CD4-positive, alpha-beta memory T cell (primary cell): ENCODE measurements at regions not wholly inside any gene's neighbourhood (a gene's known extent, or its start where the extent isn't known, plus 50 kb on each side); places are given as distances from the start of the nearest gene placed in this dataset.

Source experiments
- CTCF ChIA-PET: fragments of 350-600 bp; sonication (Branson Sonifier 250); formaldehyde crosslinking; loops from one replicate; lab custom pipeline; 2021; ENCODE audit warnings: inconsistent platforms; ENCODE audit not compliant: partially characterized antibody; lab: Charles Lee
- POLR2A ChIA-PET: fragments of 350-600 bp; sonication (Branson Sonifier 250); formaldehyde crosslinking; loops from one replicate; lab custom pipeline; 2021; ENCODE audit not compliant: partially characterized antibody; lab: Charles Lee
- DNase-seq, 5 donors: peaks; one replicate each; pipeline versions ENCODE4 v3.0.0 to v3.0.0-alpha.2; 2020 to 2022; ENCODE audit warnings: mixed read lengths in 1 of 5
- H3K27ac ChIP-seq: one replicate; pipeline ENCODE4 v1.7.0; 2013; ENCODE audit warnings: low read depth, low read length
- H3K27me3 ChIP-seq: 2 replicates; pipeline ENCODE4 v1.7.0; 2013; ENCODE audit warnings: mild to moderate bottlenecking, low read length, moderate library complexity; ENCODE audit not compliant: insufficient read depth
- H3K36me3 ChIP-seq: 2 replicates; pipeline ENCODE4 v1.7.0; 2013; ENCODE audit warnings: mild to moderate bottlenecking, low read length, moderate library complexity; ENCODE audit not compliant: insufficient read depth
- H3K4me1 ChIP-seq: 2 replicates; pipeline ENCODE4 v1.7.0; 2013; ENCODE audit warnings: mild to moderate bottlenecking, low read length, moderate library complexity; ENCODE audit not compliant: insufficient read depth
- H3K4me3 ChIP-seq, 2 donors: one replicate each; pipeline ENCODE4 v1.7.0; 2013; ENCODE audit warnings: low read length in 2 of 2, mild to moderate bottlenecking in 1 of 2
- H3K9me3 ChIP-seq, 2 donors: one replicate each; pipeline ENCODE4 v1.7.0; 2013; ENCODE audit warnings: low read length in 2 of 2, control low read depth in 1 of 2; ENCODE audit not compliant: control insufficient read depth in 1 of 2
- H3K27ac Mint-ChIP-seq, 7 donors: one replicate each; pipeline ENCODE4 v1.8.0; 2020 to 2021; ENCODE audit warnings: mixed read lengths in 7 of 7, mild to moderate bottlenecking in 6 of 7, inconsistent platforms in 3 of 7, moderate library complexity in 3 of 7
- H3K27me3 Mint-ChIP-seq, 2 donors: one replicate each; pipeline ENCODE4 v1.8.0; 2020 to 2021; ENCODE audit warnings: mixed read lengths in 2 of 2
- H3K36me3 Mint-ChIP-seq, 2 donors: one replicate each; pipeline ENCODE4 v1.8.0; 2020 to 2021; ENCODE audit warnings: mixed read lengths in 2 of 2, inconsistent platforms in 1 of 2, mild to moderate bottlenecking in 1 of 2
- H3K4me1 Mint-ChIP-seq, 4 donors: one replicate each; pipeline ENCODE4 v1.8.0; 2020 to 2021; ENCODE audit warnings: mixed read lengths in 4 of 4, mild to moderate bottlenecking in 1 of 4
- H3K4me3 Mint-ChIP-seq, 8 donors: one replicate each; pipeline ENCODE4 v1.8.0; 2020 to 2021; ENCODE audit warnings: mixed read lengths in 8 of 8, mild to moderate bottlenecking in 7 of 8, moderate library complexity in 6 of 8, inconsistent platforms in 3 of 8
- H3K9me3 Mint-ChIP-seq, 8 donors: one replicate each; pipeline ENCODE4 v1.8.0; 2020 to 2021; ENCODE audit warnings: mixed read lengths in 8 of 8, mild to moderate bottlenecking in 5 of 8, inconsistent platforms in 3 of 8, moderate library complexity in 1 of 8
- intact Hi-C: fragments of 100-400 bp; cut with micrococcal nuclease; formaldehyde crosslinking; loops from one replicate; pipeline ENCODE4 v1.15.1; 2023

- ChIA-PET POLR2A (no interaction called here), CTCF (no interaction called here)
- H3K36me3 Mint-ChIP-seq = no peaks in the 10 kb centered on the region
- H3K4me3 Mint-ChIP-seq = no peak overlapping the region
- Histone ChIP-seq H3K27ac (no peak overlapping the region), H3K27me3 (no peaks in the 10 kb centered on the region), H3K4me3 (no peak overlapping the region), H3K4me1 (no peaks in the 10 kb centered on the region), H3K36me3 (no peaks in the 10 kb centered on the region), H3K9me3 (no peaks in the 10 kb centered on the region)
- H3K4me1 Mint-ChIP-seq = no peaks in the 10 kb centered on the region
- H3K9me3 Mint-ChIP-seq = no peaks in the 10 kb centered on the region
- no peak for DNase-seq
- intact Hi-C loops = no loop called here
- no peak overlapping the region for H3K27ac Mint-ChIP-seq
- H3K27me3 Mint-ChIP-seq = peaks cover 0 to 6% of the 10 kb centered on the region in 2 donors
These were observed 407.2 kb upstream of the SGCD start for GRCh38 chr5:155919725-155920124.

- Mint-ChIP-seq H3K27me3 (peaks cover 0 to 6% of the 10 kb centered on the region in 2 donors), H3K4me1 (no peaks in the 10 kb centered on the region), H3K4me3 (no peak overlapping the region), H3K9me3 (no peaks in the 10 kb centered on the region), H3K27ac (no peak overlapping the region), H3K36me3 (no peaks in the 10 kb centered on the region)
- intact Hi-C loops = no loop called here
- H3K4me3 ChIP-seq = no peak overlapping the region
- H3K27me3 ChIP-seq = no peaks in the 10 kb centered on the region
- H3K27ac ChIP-seq = no peak overlapping the region
- CTCF ChIA-PET = no interaction called here
- POLR2A ChIA-PET = no interaction called here
- no peaks in the 10 kb centered on the region for H3K4me1 ChIP-seq
- no peaks in the 10 kb centered on the region for H3K9me3 ChIP-seq
- no peaks in the 10 kb centered on the region for H3K36me3 ChIP-seq
- no peak for DNase-seq
These were observed 405.3 kb upstream of the SGCD start for GRCh38 chr5:155921621-155922020.

GRCh38 chr5:155923784-155924183, 403.2 kb upstream of the SGCD start:
- Histone ChIP-seq H3K27ac (no peak overlapping the region), H3K4me1 (no peaks in the 10 kb centered on the region), H3K4me3 (no peak overlapping the region), H3K36me3 (no peaks in the 10 kb centered on the region), H3K9me3 (no peaks in the 10 kb centered on the region), H3K27me3 (no peaks in the 10 kb centered on the region)
- Mint-ChIP-seq H3K36me3 (no peaks in the 10 kb centered on the region), H3K4me3 (no peak overlapping the region), H3K27ac (no peak overlapping the region), H3K4me1 (no peaks in the 10 kb centered on the region), H3K9me3 (no peaks in the 10 kb centered on the region), H3K27me3 (peaks cover 0 to 3% of the 10 kb centered on the region in 2 donors)
- intact Hi-C loops = no loop called here
- CTCF ChIA-PET = no interaction called here
- no peak for DNase-seq
- POLR2A ChIA-PET = no interaction called here

- H3K27ac Mint-ChIP-seq = no peak overlapping the region
- no peak overlapping the region for H3K27ac ChIP-seq
- intact Hi-C loops = no loop called here
- DNase-seq = no peak
- ChIA-PET POLR2A (no interaction called here), CTCF (no interaction called here)
- no peaks in the 10 kb centered on the region for H3K9me3 Mint-ChIP-seq
- no peaks in the 10 kb centered on the region for H3K27me3 ChIP-seq
- no peaks in the 10 kb centered on the region for H3K9me3 ChIP-seq
- H3K4me1 ChIP-seq = no peaks in the 10 kb centered on the region
- H3K4me3 ChIP-seq = no peak overlapping the region
- peaks cover 0 to 2% of the 10 kb centered on the region in 2 donors for H3K27me3 Mint-ChIP-seq
- H3K4me1 Mint-ChIP-seq = no peaks in the 10 kb centered on the region
- no peak overlapping the region for H3K4me3 Mint-ChIP-seq
- H3K36me3 ChIP-seq = no peaks in the 10 kb centered on the region
- no peaks in the 10 kb centered on the region for H3K36me3 Mint-ChIP-seq
These were observed 400.9 kb upstream of the SGCD start for GRCh38 chr5:155926031-155926430.

GRCh38 chr5:155926766-155927165, 400.2 kb upstream of the SGCD start:
- POLR2A ChIA-PET = no interaction called here
- intact Hi-C loops = no loop called here
- Histone ChIP-seq H3K27me3 (no peaks in the 10 kb centered on the region), H3K4me3 (no peak overlapping the region), H3K4me1 (no peaks in the 10 kb centered on the region), H3K9me3 (no peaks in the 10 kb centered on the region), H3K36me3 (no peaks in the 10 kb centered on the region), H3K27ac (no peak overlapping the region)
- no peak overlapping the region for H3K27ac Mint-ChIP-seq
- DNase-seq = no peak
- no peaks in the 10 kb centered on the region for H3K36me3 Mint-ChIP-seq
- CTCF ChIA-PET = no interaction called here
- no peak overlapping the region for H3K4me3 Mint-ChIP-seq
- no peaks in the 10 kb centered on the region for H3K4me1 Mint-ChIP-seq
- peaks cover 0 to 2% of the 10 kb centered on the region in 2 donors for H3K27me3 Mint-ChIP-seq
- H3K9me3 Mint-ChIP-seq = no peaks in the 10 kb centered on the region

- CTCF ChIA-PET = no interaction called here
- H3K4me3 Mint-ChIP-seq = no peak overlapping the region
- no peaks in the 10 kb centered on the region for H3K9me3 Mint-ChIP-seq
- H3K27ac Mint-ChIP-seq = no peak overlapping the region
- Histone ChIP-seq H3K4me3 (no peak overlapping the region), H3K4me1 (no peaks in the 10 kb centered on the region), H3K27me3 (no peaks in the 10 kb centered on the region), H3K36me3 (no peaks in the 10 kb centered on the region), H3K9me3 (no peaks in the 10 kb centered on the region), H3K27ac (no peak overlapping the region)
- peaks cover 0 to 2% of the 10 kb centered on the region in 2 donors for H3K27me3 Mint-ChIP-seq
- H3K36me3 Mint-ChIP-seq = no peaks in the 10 kb centered on the region
- no peak for DNase-seq
- intact Hi-C loops = no loop called here
- H3K4me1 Mint-ChIP-seq = no peaks in the 10 kb centered on the region
- POLR2A ChIA-PET = no interaction called here
These were observed 397.9 kb upstream of the SGCD start for GRCh38 chr5:155929112-155929511.

- Histone ChIP-seq H3K9me3 (no peaks in the 10 kb centered on the region), H3K27ac (no peak overlapping the region), H3K27me3 (no peaks in the 10 kb centered on the region), H3K4me3 (no peak overlapping the region), H3K4me1 (no peaks in the 10 kb centered on the region), H3K36me3 (no peaks in the 10 kb centered on the region)
- Mint-ChIP-seq H3K9me3 (peaks cover 0 to 2% (median 0%) of the 10 kb centered on the region in 8 donors), H3K27me3 (peaks cover 0 to 1% of the 10 kb centered on the region in 2 donors), H3K36me3 (no peaks in the 10 kb centered on the region), H3K27ac (no peak overlapping the region), H3K4me1 (no peaks in the 10 kb centered on the region), H3K4me3 (no peak overlapping the region)
- intact Hi-C loops = no loop called here
- CTCF ChIA-PET = no interaction called here
- no peak for DNase-seq
- POLR2A ChIA-PET = no interaction called here
These were observed 392.0 kb upstream of the SGCD start for GRCh38 chr5:155934964-155935363.

GRCh38 chr5:155935723-155936122, 391.2 kb upstream of the SGCD start:
- Histone ChIP-seq H3K36me3 (no peaks in the 10 kb centered on the region), H3K27ac (no peak overlapping the region), H3K4me1 (no peaks in the 10 kb centered on the region), H3K9me3 (no peaks in the 10 kb centered on the region), H3K4me3 (no peak overlapping the region), H3K27me3 (no peaks in the 10 kb centered on the region)
- Mint-ChIP-seq H3K27ac (no peak overlapping the region), H3K9me3 (peaks cover 0 to 4% (median 0%) of the 10 kb centered on the region in 8 donors), H3K4me3 (no peak overlapping the region), H3K27me3 (peaks cover 0 to 1% of the 10 kb centered on the region in 2 donors), H3K4me1 (no peaks in the 10 kb centered on the region), H3K36me3 (no peaks in the 10 kb centered on the region)
- ChIA-PET CTCF (no interaction called here), POLR2A (no interaction called here)
- intact Hi-C loops = no loop called here
- no peak for DNase-seq
